Breast epithelium (tissue), 4 donors: ENCODE measurements at regions not wholly inside any gene's neighbourhood (a gene's known extent, or its start where the extent isn't known, plus 50 kb on each side); places are given as distances from the start of the nearest gene placed in this dataset.

ENCODE experiments used
- DNase-seq, 2 donors: peaks; one replicate each; pipeline ENCODE4 v3.0.0-alpha.2; 2019; ENCODE audit warnings: low spot score in 2 of 2
- H3K27ac ChIP-seq, 2 donors: fragments of 200-600 bp; sonication (generic) in 1 of 2; one replicate each; pipeline ENCODE4 v1.5.1; 2016 to 2019; ENCODE audit warnings: mild to moderate bottlenecking in 1 of 2
- H3K27me3 ChIP-seq, 2 donors: fragments of 200-600 bp; sonication (generic) in 1 of 2; one replicate each; pipeline versions ENCODE4 v1.5.1 to v1.6.0; 2017 to 2019; ENCODE audit warnings: control low read depth in 1 of 2, mild to moderate bottlenecking in 1 of 2
- H3K36me3 ChIP-seq: fragments of 200-600 bp; one replicate; pipeline ENCODE4 v1.5.1; 2019
- H3K4me1 ChIP-seq, 2 donors: fragments of 200-600 bp; sonication (generic); one replicate each; pipeline ENCODE4 v1.5.1; 2016 to 2019; ENCODE audit warnings: control low read depth in 1 of 2
- H3K4me3 ChIP-seq, 3 donors: fragments of 200-600 bp; sonication (generic); 1 replicate in 2 of 3; 2 replicates in 1 of 3; pipeline ENCODE4 v1.5.1; 2016 to 2019; ENCODE audit warnings: mild to moderate bottlenecking in 3 of 3, moderate library complexity in 2 of 3
- H3K9me3 ChIP-seq, 2 donors: fragments of 200-600 bp; sonication (generic) in 1 of 2; one replicate each; pipeline ENCODE4 v1.5.1; 2016 to 2019; ENCODE audit warnings: control low read depth in 1 of 2
- POLR2A ChIP-seq: fragments of 450-650 bp; IDR thresholded peaks from one replicate; pipeline ENCODE4 v1.6.1; 2016; ENCODE audit warnings: antibody characterized with exemption, mild to moderate bottlenecking, moderate library complexity
- POLR2AphosphoS5 ChIP-seq, 3 donors: sonication (generic); formaldehyde crosslinking; IDR thresholded peaks; one replicate each; pipeline ENCODE4 v1.6.1; 2017; ENCODE audit warnings: antibody characterized with exemption in 3 of 3
- intact Hi-C: fragments of 100-400 bp; cut with DNase I; formaldehyde crosslinking; loops from one replicate; pipeline ENCODE4 v1.15.1; 2023; ENCODE audit warnings: low total_unique reads
- TF ChIP-seq, protein P1 (sequence below), 3 donors: fragments of 450-650 bp; IDR thresholded peaks; one replicate each; pipeline ENCODE4 v1.5.1; 2016 to 2017; ENCODE audit warnings: antibody characterized with exemption in 3 of 3, mild to moderate bottlenecking in 3 of 3, moderate library complexity in 3 of 3

DNA sequence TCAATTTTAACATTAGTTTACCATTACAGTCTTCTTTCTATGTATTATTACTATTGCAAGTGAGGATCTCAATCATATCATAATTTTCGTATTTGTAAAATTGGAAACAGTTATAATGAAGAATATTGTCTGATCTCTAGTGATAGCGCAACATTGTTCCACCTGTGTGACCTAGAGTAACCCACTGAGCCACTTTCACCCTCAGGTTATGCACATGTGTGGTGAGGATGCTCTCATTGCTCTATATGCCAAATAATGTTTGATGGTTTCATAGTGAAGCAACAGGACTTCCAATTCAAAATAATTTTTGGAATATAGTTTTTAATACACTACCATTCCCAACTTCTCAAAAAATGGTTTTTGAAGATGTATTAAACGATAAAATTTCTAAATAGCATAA is 603.1 kb upstream of the MAN1A1 start:
- no peak for DNase-seq
- H3K27ac ChIP-seq, result no peak overlapping the region
- no peaks in the 10 kb centered on the region for H3K4me1 ChIP-seq
- TF ChIP-seq, protein P1, sequence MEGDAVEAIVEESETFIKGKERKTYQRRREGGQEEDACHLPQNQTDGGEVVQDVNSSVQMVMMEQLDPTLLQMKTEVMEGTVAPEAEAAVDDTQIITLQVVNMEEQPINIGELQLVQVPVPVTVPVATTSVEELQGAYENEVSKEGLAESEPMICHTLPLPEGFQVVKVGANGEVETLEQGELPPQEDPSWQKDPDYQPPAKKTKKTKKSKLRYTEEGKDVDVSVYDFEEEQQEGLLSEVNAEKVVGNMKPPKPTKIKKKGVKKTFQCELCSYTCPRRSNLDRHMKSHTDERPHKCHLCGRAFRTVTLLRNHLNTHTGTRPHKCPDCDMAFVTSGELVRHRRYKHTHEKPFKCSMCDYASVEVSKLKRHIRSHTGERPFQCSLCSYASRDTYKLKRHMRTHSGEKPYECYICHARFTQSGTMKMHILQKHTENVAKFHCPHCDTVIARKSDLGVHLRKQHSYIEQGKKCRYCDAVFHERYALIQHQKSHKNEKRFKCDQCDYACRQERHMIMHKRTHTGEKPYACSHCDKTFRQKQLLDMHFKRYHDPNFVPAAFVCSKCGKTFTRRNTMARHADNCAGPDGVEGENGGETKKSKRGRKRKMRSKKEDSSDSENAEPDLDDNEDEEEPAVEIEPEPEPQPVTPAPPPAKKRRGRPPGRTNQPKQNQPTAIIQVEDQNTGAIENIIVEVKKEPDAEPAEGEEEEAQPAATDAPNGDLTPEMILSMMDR (IDR thresholded peaks at IDR 0.05), result no peak
- no peak for TF ChIP-seq POLR2A
- TF ChIP-seq POLR2AphosphoS5 (IDR thresholded peaks at IDR 0.05), result no peak
- H3K4me3 ChIP-seq, result no peak overlapping the region
- peaks cover 0 to 7% of the 10 kb centered on the region in 2 donors for H3K9me3 ChIP-seq
- H3K27me3 ChIP-seq, result no peaks in the 10 kb centered on the region
- intact Hi-C loops, result no loop called here
- no peaks in the 10 kb centered on the region for H3K36me3 ChIP-seq

DNA sequence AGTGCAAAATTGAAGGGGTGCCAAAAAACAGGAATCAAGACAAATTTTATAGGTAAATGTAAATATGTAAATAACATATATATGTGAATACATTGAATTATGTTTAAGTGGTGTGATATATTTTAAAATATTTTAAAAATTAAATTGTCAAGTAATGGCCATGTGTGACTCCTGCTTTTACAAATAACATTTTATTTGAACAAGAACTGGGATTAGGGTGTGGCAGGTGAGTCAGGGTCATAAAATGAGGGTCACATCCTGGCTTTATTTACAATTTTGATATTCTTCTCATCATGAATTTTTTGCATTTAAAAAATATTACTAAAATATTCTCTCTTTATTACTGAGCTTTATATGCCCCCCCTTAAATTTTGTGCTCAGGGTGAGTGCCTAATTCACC is 601.1 kb upstream of the MAN1A1 start:
- H3K4me3 ChIP-seq, result no peak overlapping the region
- no peaks in the 10 kb centered on the region for H3K4me1 ChIP-seq
- intact Hi-C loops, result no loop called here
- TF ChIP-seq POLR2A (no peak), POLR2AphosphoS5 (IDR thresholded peaks at IDR 0.05) (no peak)
- TF ChIP-seq, protein P1 (IDR thresholded peaks at IDR 0.05), result no peak
- H3K27me3 ChIP-seq, result no peaks in the 10 kb centered on the region
- DNase-seq, result no peak
- H3K9me3 ChIP-seq, result peaks cover 0 to 7% of the 10 kb centered on the region in 2 donors
- no peak overlapping the region for H3K27ac ChIP-seq
- no peaks in the 10 kb centered on the region for H3K36me3 ChIP-seq

DNA sequence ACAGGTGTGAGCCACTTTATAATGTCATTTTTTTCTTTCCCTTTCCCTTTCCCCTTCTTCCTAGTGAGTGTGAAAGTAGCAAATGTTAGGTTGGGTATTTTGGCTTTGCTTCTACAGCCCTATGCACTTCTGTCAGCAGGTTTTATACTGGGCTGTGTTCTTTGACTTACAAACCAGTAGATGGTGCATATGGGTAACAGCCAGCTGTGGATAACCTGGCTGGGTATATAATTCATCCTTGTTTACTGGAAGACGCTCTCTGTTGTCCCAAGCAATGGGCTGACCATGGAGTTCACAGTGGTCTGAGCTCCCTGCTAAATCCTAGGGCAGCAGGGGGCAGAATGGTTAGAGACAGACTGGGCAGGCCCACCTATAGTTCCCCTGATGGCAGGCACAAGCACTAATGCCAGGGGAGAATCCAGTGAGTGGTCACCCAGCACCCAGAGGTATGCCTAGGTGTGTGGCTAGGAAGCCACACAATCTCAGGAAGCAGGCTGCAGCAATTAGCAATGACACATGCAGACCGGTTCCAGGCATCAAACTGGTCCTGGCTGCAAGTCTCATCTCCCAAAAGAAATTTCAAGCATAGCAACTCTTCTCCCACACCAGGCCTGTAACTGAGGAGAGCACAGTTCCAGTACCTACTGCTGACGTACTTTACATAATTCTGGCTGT is 592.7 kb upstream of the MAN1A1 start:
- H3K4me3 ChIP-seq, result no peak overlapping the region
- DNase-seq, result no peak
- intact Hi-C loops, result no loop called here
- H3K27me3 ChIP-seq, result no peaks in the 10 kb centered on the region
- no peak for TF ChIP-seq POLR2AphosphoS5 (IDR thresholded peaks at IDR 0.05)
- no peak for TF ChIP-seq POLR2A
- TF ChIP-seq, protein P1 (IDR thresholded peaks at IDR 0.05), result no peak
- no peaks in the 10 kb centered on the region for H3K36me3 ChIP-seq
- no peaks in the 10 kb centered on the region for H3K9me3 ChIP-seq
- H3K4me1 ChIP-seq, result no peaks in the 10 kb centered on the region
- no peak overlapping the region for H3K27ac ChIP-seq

DNA sequence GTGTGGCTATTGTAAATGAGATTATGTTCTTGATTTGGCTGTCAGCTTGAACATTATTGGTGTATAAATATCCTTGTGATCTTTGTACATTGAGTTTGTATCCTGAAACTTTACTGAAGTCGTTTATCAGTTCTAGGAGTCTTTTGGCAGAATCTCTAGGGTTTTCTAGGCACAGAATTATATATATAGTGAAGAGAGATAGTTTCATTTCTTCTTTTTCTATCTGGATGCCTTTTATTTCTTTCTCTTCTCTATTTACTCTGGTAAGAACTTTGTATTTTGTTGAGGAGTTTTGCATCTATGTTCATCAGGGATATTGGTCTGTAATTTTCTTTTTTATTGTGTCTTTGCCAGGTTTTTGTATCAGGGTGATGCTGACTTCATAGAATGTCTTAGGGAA is 589.2 kb upstream of the MAN1A1 start:
- Histone ChIP-seq H3K27ac (no peak overlapping the region), H3K36me3 (peaks cover 5% of the 10 kb centered on the region), H3K27me3 (no peaks in the 10 kb centered on the region), H3K4me3 (no peak overlapping the region), H3K9me3 (no peaks in the 10 kb centered on the region), H3K4me1 (no peaks in the 10 kb centered on the region)
- no peak for TF ChIP-seq POLR2AphosphoS5 (IDR thresholded peaks at IDR 0.05)
- TF ChIP-seq, protein P1 (IDR thresholded peaks at IDR 0.05), result no peak
- TF ChIP-seq POLR2A, result no peak
- intact Hi-C loops, result no loop called here
- DNase-seq, result no peak

DNA sequence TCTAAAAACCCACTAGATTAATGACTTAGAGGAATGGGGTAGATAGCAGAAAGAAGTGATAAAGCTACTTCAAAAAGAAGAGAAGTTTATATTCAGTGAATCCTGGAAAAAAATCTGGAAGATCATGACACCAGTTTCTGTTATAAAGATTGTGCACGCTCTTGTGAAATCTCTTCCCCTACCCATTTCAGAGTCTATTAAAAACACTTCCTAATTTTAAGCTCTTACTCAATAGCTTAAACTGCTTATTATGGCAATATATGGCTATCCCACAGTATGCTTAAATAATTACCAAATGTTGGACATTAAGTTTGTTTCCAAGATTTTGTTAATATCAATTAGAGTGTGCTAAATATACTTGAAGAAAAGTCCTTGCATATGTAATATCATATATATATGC is 585.3 kb upstream of the MAN1A1 start:
- DNase-seq, result no peak
- no peak overlapping the region for H3K4me3 ChIP-seq
- H3K27ac ChIP-seq, result no peak overlapping the region
- no peaks in the 10 kb centered on the region for H3K27me3 ChIP-seq
- H3K4me1 ChIP-seq, result no peaks in the 10 kb centered on the region
- no peak for TF ChIP-seq POLR2AphosphoS5 (IDR thresholded peaks at IDR 0.05)
- TF ChIP-seq POLR2A, result no peak
- TF ChIP-seq, protein P1 (IDR thresholded peaks at IDR 0.05), result no peak
- no peaks in the 10 kb centered on the region for H3K9me3 ChIP-seq
- intact Hi-C loops, result no loop called here
- H3K36me3 ChIP-seq, result peaks cover 5% of the 10 kb centered on the region
